Heart left ventricle (tissue), 16 donors: ENCODE measurements at regions not wholly inside any gene's neighbourhood (a gene's known extent, or its start where the extent isn't known, plus 50 kb on each side); places are given as distances from the start of the nearest gene placed in this dataset.
"Not testable (repeated sequence)": the region's sequence is repeated elsewhere in the genome, so short reads cannot be mapped to it uniquely, and the experiment has no call there.

Experiments used
- ATAC-seq, 4 donors: fragments of 200-7000 bp; cut with Tn5 transposase; one replicate each; pipeline ENCODE4 v1.9.1; 2020 to 2022; ENCODE audit warnings: moderate library complexity in 4 of 4, mild to moderate bottlenecking in 3 of 4, moderate number of reproducible peaks in 1 of 4
- DNase-seq, 5 donors: peaks; one replicate each; pipeline ENCODE4 v3.0.0-alpha.2; 2020
- H3K27ac ChIP-seq, 12 donors: fragments of 200-600 bp; sonication (generic) in 4 of 12; one replicate each; pipeline versions ENCODE4 v1.5.0 to v1.8.0; 2016 to 2022; ENCODE audit warnings: mild to moderate bottlenecking in 2 of 12
- H3K27me3 ChIP-seq, 9 donors: fragments of 200-600 bp; sonication (generic) in 2 of 9; one replicate each; pipeline versions ENCODE4 v1.5.1 to v1.8.0; 2016 to 2022; ENCODE audit warnings: mild to moderate bottlenecking in 3 of 9
- H3K36me3 ChIP-seq, 9 donors: fragments of 200-600 bp; sonication (generic) in 2 of 9; one replicate each; pipeline versions ENCODE4 v1.5.0 to v1.8.0; 2018 to 2022; ENCODE audit warnings: mild to moderate bottlenecking in 2 of 9
- H3K4me1 ChIP-seq, 12 donors: fragments of 200-600 bp; sonication (generic) in 4 of 12; one replicate each; pipeline versions ENCODE4 v1.5.0 to v1.8.0; 2016 to 2022; ENCODE audit warnings: mild to moderate bottlenecking in 3 of 12
- H3K4me3 ChIP-seq, 12 donors: fragments of 200-600 bp; sonication (generic) in 4 of 12; one replicate each; pipeline versions ENCODE4 v1.5.0 to v1.8.0; 2017 to 2022; ENCODE audit warnings: mild to moderate bottlenecking in 9 of 12, moderate library complexity in 4 of 12
- H3K9me3 ChIP-seq, 12 donors: fragments of 200-600 bp; sonication (generic) in 4 of 12; one replicate each; pipeline versions ENCODE4 v1.5.0 to v1.8.0; 2016 to 2022; ENCODE audit warnings: mild to moderate bottlenecking in 1 of 12
- CTCF ChIP-seq, 12 donors: fragments of 200-600 bp; sonication (generic) in 4 of 12; IDR thresholded peaks; one replicate each; pipeline versions ENCODE4 v1.5.0 to v1.8.0; 2018 to 2022; ENCODE audit warnings: antibody characterized with exemption in 12 of 12, mild to moderate bottlenecking in 5 of 12
- WGBS, 4 donors: extraction: QIAGEN DNeasy Blood & Tissue Kit in 2 of 4; methylation state at CpG; one replicate each; pipeline versions ENCODE4 v1.1.5 to v1.1.7; 2013 to 2018; 5-methylcytosine and 5-hydroxymethylcytosine counted together
- intact Hi-C, 10 donors: fragments of 100-400 bp; cut with DNase I; formaldehyde crosslinking; loops; one replicate each; pipeline versions ENCODE4 v1.11.1 to v1.14.2; 2022
- donor health status: ischemic (EF 13 %, LVEDD 7.1; RV severe dilation, severe dysfunction).
- donor health status: healthy with polysubstance abuse.
- donor health status: DM: no; HTN: yes; CAD: no.
- donor health status: DM: no; HTN: no; CAD: no.
- donor health status: ischemic (EF 25% LVEDD 6.9; RV normal size, moderate dysfunction).
- donor health status: ischemic (EF 25% LVEDD 5.7; RV mildly dilated, moderate dysfunction).
- donor health status: healthy.
- donor health status: DM: yes; HTN: yes; CAD: no.
- donor health status: ischemic (EF 35%, LVEDD 5.7; RV mildly dilated, moderate dysfunction).
- donor health status: nonischemic (EF 11% LVEDD 7.7; RV severe dilation, severe dysfunction).
- donor health status: DM: yes; HTN: yes; CAD: no.
- donor health status: PGD.
- donor health status: ischemic (EF 29% LVEDD 5.4; RV normal size, mild dysfunction).
- donor health status: nonischemic (EF 23%, LVEDD 6.1; RV moderate dilation, normal function).

GRCh38 chr1:46878173-46878782 lies 63.0 kb downstream of the CYP4A11 start:
- H3K36me3 ChIP-seq, H3K9me3 ChIP-seq, intact Hi-C loops, ATAC-seq, H3K27ac ChIP-seq, H3K27me3 ChIP-seq, H3K4me1 ChIP-seq, DNase-seq, H3K4me3 ChIP-seq: not testable (repeated sequence)
- 33 to 42% (median 38%) methylated on average over 3 of the region's 3 CpGs for WGBS, 4 donors
- peak; percentile 27 to 64 (median 52) for TF ChIP-seq CTCF (IDR thresholded peaks at IDR 0.05)

- H3K4me3 ChIP-seq, H3K4me1 ChIP-seq, ATAC-seq, DNase-seq, H3K27ac ChIP-seq, H3K27me3 ChIP-seq, intact Hi-C loops, H3K36me3 ChIP-seq, H3K9me3 ChIP-seq: not testable (repeated sequence)
- WGBS, 4 donors: 42 to 50% (median 44%) methylated on average over 4 of the region's 4 CpGs
- peak in 9 of 12 donors; percentile 10 to 40 (median 35) for TF ChIP-seq CTCF (IDR thresholded peaks at IDR 0.05)
These were observed 65.2 kb downstream of the CYP4A11 start for GRCh38 chr1:46876093-46876492.
